VCaP (cell line): ENCODE measurements at regions not wholly inside any gene's neighbourhood (a gene's known extent, or its start where the extent isn't known, plus 50 kb on each side); places are given as distances from the start of the nearest gene placed in this dataset.

Experiments used
- H3K27ac ChIP-seq: fragments of 450-650 bp; 2 replicates; pipeline ENCODE4 v1.5.1; 2017
- CTCF ChIP-seq: fragments of 450-650 bp; conservative IDR thresholded peaks from 2 replicates; pipeline ENCODE4 v1.5.1; 2017; ENCODE audit warnings: mild to moderate bottlenecking, moderate library complexity

DNA sequence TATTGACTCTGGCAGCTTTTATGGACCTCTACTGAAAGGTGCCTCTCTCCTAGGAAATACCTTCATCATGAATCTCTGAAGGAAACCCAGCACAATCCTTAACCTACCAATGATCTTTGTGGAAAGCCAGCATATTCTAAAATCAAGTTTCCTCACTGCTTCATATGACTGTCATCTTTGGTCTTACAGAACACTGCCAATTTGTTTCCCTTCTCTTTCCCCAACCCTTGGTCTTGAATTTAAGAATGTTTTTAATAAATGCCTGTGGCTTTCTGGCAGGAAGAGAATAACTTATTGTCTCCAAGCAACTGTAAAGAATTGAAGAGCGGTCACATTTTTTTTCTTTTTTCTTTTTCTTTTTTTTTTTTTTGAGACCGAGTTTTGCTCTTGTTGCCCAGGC lies 427.6 kb downstream of the IPO8 start:
- no peak for TF ChIP-seq CTCF
- H3K27ac ChIP-seq, result no peak overlapping the region

- no peak overlapping the region for H3K27ac ChIP-seq
- no peak for TF ChIP-seq CTCF
Observed at GRCh38 chr12:30263434-30263833, 432.2 kb downstream of the IPO8 start.

- no peak overlapping the region for H3K27ac ChIP-seq
- TF ChIP-seq CTCF, result no peak
Observed at GRCh38 chr12:30257618-30258017, 438.1 kb downstream of the IPO8 start.

- no peak for TF ChIP-seq CTCF
- H3K27ac ChIP-seq, result no peak overlapping the region
Observed at GRCh38 chr12:30251546-30251945, 444.1 kb downstream of the IPO8 start.

- H3K27ac ChIP-seq, result no peak overlapping the region
- TF ChIP-seq CTCF, result no peak
Observed at GRCh38 chr12:30243426-30243825, 452.2 kb downstream of the IPO8 start.

- no peak overlapping the region for H3K27ac ChIP-seq
- no peak for TF ChIP-seq CTCF
Observed at GRCh38 chr12:30219047-30219446, 435.3 kb upstream of the TMTC1 start.

GRCh38 chr12:30218073-30218472 lies 434.3 kb upstream of the TMTC1 start:
- no peak for TF ChIP-seq CTCF
- no peak overlapping the region for H3K27ac ChIP-seq

DNA sequence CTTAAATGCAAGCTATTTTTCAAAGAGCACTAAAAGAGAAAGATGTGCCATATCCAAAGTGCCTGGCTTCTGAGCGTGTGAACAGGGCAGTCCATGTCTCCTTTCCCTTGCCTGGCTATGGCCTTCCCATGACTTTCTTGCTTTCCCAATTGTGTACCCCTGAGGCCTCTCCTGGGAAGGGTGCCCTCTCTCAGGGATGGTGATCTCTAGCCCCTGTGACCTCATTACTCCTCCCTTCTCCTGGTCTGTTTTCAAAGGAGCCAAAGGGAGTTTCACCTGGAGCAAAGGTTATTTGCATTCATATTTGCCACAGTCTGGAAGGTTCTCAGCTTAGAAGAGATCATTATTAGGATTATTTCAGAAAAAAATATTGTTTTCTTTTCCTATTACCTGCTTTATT lies 429.4 kb upstream of the TMTC1 start:
- H3K27ac ChIP-seq, result no peak overlapping the region
- no peak for TF ChIP-seq CTCF
